ENCODE measurements at regions not wholly inside any gene's neighbourhood (a gene's known extent, or its start where the extent isn't known, plus 50 kb on each side); places are given as distances from the start of the nearest gene placed in this dataset.

DNA sequence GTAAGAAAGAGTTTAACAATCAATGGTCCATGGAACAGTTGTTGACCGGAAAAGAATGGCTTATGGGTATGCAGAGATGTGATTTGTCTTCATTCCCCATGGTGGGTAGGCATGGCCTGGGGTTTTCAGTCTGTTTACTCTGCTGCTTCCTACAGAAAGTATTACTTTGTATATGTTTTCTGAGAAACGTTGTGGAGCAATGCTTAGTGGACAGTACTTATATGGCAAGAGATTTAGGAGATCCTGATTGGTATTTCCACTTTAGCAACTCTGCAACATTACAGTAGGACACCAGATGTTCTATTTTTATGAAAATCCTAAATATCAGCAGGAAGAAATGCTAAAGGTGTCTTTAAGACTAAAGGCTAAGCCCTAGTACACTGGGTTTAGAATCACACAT lies 309.1 kb downstream of the AASDHPPT start:
- intact Hi-C loops (cut with DNase I; ENCODE audit: low total_unique reads): no loop called here
- H3K4me3 ChIP-seq: no peak overlapping the region
- no peaks in the 10 kb centered on the region for H3K4me1 ChIP-seq
- no peak for DNase-seq (ENCODE audit: low spot score in 2 of 2)
- no peaks in the 10 kb centered on the region for H3K9me3 ChIP-seq
- no peaks in the 10 kb centered on the region for H3K27me3 ChIP-seq
- no peak for TF ChIP-seq POLR2A (IDR thresholded peaks at IDR 0.05)
- no peak for TF ChIP-seq POLR2AphosphoS5 (IDR thresholded peaks at IDR 0.05)
- TF ChIP-seq, protein P1, sequence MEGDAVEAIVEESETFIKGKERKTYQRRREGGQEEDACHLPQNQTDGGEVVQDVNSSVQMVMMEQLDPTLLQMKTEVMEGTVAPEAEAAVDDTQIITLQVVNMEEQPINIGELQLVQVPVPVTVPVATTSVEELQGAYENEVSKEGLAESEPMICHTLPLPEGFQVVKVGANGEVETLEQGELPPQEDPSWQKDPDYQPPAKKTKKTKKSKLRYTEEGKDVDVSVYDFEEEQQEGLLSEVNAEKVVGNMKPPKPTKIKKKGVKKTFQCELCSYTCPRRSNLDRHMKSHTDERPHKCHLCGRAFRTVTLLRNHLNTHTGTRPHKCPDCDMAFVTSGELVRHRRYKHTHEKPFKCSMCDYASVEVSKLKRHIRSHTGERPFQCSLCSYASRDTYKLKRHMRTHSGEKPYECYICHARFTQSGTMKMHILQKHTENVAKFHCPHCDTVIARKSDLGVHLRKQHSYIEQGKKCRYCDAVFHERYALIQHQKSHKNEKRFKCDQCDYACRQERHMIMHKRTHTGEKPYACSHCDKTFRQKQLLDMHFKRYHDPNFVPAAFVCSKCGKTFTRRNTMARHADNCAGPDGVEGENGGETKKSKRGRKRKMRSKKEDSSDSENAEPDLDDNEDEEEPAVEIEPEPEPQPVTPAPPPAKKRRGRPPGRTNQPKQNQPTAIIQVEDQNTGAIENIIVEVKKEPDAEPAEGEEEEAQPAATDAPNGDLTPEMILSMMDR (IDR thresholded peaks at IDR 0.05): no peak
- no peaks in the 10 kb centered on the region for H3K36me3 ChIP-seq
- no peak overlapping the region for H3K27ac ChIP-seq

DNA sequence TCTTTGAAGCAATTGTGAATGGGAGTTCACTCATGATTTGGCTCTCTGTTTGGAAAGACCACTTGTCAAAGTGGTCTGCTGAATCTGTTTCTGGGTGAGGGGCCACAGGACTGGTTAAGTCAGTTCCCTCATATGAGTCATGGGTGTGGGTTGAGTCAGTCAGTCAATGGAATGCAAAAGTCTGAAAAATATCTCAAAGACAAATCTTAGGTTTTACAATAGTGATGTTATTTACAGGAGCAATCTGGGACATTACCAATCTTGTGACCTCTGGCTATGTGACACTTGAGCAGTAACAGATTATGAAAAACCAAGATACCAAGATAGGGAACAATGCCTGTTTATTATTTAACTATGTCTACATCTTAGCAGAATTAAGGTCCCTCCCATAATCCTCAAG lies 311.6 kb downstream of the AASDHPPT start:
- no peaks in the 10 kb centered on the region for H3K9me3 ChIP-seq
- no peak for TF ChIP-seq POLR2A (IDR thresholded peaks at IDR 0.05)
- TF ChIP-seq, protein P1 (IDR thresholded peaks at IDR 0.05): no peak
- no peak for TF ChIP-seq POLR2AphosphoS5 (IDR thresholded peaks at IDR 0.05)
- H3K36me3 ChIP-seq: no peaks in the 10 kb centered on the region
- no peaks in the 10 kb centered on the region for H3K27me3 ChIP-seq
- no peaks in the 10 kb centered on the region for H3K4me1 ChIP-seq
- H3K27ac ChIP-seq: no peak overlapping the region
- intact Hi-C loops (cut with DNase I; ENCODE audit: low total_unique reads): no loop called here
- no peak for DNase-seq (ENCODE audit: low spot score in 2 of 2)
- no peak overlapping the region for H3K4me3 ChIP-seq

DNA sequence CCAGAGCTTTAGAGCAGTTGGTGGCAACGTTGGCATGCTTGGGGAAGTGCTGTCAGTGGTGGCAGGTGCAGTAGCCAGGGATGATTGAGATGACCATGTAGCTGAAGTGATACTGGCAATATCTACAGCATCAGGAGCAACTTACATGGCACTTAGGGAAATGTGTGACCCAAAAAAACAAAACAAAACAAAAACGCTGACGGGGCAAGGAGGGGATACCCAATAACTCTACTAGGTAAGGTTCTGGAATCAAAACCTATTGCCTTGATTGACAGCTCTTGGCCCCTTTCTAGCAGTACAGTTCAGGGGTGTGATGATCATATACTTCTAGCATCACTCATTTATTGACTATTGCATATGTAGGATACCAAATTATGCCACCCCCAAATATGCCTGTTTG lies 312.6 kb downstream of the AASDHPPT start:
- H3K4me1 ChIP-seq: no peaks in the 10 kb centered on the region
- no peaks in the 10 kb centered on the region for H3K27me3 ChIP-seq
- peaks cover 0 to 1% of the 10 kb centered on the region in 2 donors for H3K9me3 ChIP-seq
- no peak for TF ChIP-seq POLR2AphosphoS5 (IDR thresholded peaks at IDR 0.05)
- no peak for TF ChIP-seq POLR2A (IDR thresholded peaks at IDR 0.05)
- TF ChIP-seq, protein P1 (IDR thresholded peaks at IDR 0.05): no peak
- DNase-seq (ENCODE audit: low spot score in 2 of 2): no peak
- no peak overlapping the region for H3K4me3 ChIP-seq
- H3K27ac ChIP-seq: no peak overlapping the region
- H3K36me3 ChIP-seq: no peaks in the 10 kb centered on the region
- intact Hi-C loops (cut with DNase I; ENCODE audit: low total_unique reads): no loop called here

DNA sequence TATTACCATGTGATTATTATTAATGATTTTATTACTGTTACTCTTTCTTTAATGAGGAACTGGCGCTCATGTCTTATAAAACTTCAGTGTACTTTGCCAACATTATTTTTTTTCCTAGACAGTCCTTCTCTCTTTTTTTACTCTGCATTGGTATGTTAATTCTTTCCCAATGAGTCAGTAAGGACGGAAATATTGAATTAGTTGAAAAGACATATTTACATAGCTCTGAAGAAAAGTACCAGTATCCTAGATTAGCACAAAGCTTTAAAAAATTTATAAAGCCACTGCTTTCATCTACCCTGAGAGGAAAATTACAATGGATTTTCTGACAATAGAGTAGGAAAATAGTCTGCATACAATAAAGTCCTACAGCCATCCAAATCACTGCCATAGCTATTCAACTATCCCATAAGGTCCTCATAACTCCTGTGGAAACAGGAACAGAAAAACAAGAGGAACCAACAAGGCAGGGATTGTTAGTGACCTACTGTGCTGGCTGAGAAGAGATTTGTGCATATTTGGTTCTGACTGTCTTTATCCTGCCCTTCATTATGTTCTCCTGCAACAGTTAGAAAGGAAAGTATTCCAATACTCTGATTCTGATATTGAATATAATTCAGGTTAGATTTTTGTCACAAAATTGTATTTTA lies 314.4 kb downstream of the AASDHPPT start:
- no peak for TF ChIP-seq POLR2A (IDR thresholded peaks at IDR 0.05)
- TF ChIP-seq, protein P1 (IDR thresholded peaks at IDR 0.05): no peak
- TF ChIP-seq POLR2AphosphoS5 (IDR thresholded peaks at IDR 0.05): no peak
- Histone ChIP-seq H3K4me3 (no peak overlapping the region), H3K27ac (no peak overlapping the region), H3K36me3 (no peaks in the 10 kb centered on the region), H3K4me1 (no peaks in the 10 kb centered on the region), H3K9me3 (peaks cover 0 to 16% of the 10 kb centered on the region in 2 donors), H3K27me3 (no peaks in the 10 kb centered on the region)
- DNase-seq (ENCODE audit: low spot score in 2 of 2): no peak
- intact Hi-C loops (cut with DNase I; ENCODE audit: low total_unique reads): no loop called here

DNA sequence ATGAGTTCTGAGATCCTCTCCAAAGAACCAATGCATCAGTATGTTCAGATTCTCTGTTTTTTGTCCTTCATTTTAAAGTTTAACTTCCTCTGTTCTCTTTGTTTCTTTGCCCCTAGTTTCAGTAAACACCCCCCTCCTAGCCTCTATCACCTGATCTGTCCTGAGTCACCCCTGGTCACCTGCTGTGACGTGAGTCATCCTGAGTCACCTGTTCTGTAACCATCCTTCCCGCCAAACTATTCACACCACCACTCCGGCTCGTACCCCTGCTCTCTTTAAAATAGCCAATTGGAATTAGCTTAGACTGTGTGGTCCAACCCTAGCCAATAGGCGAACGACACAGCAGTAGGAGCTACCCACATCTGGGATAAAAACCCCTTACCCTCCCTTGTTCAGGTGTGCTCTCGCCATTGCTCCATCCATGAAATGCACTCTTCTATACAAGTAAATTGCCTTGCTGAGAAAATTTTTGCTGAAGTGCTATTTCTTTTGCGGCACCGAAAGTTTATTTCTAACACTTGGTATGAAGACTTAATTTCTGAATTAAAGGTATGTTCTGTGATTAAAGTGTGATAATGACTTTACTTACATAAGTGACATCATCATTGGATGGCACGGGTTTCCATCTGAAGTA lies 318.4 kb downstream of the AASDHPPT start:
- no peak for DNase-seq (ENCODE audit: low spot score in 2 of 2)
- no peaks in the 10 kb centered on the region for H3K36me3 ChIP-seq
- intact Hi-C loops (cut with DNase I; ENCODE audit: low total_unique reads): no loop called here
- no peak overlapping the region for H3K4me3 ChIP-seq
- H3K27me3 ChIP-seq: no peaks in the 10 kb centered on the region
- H3K9me3 ChIP-seq: peaks cover 0 to 16% of the 10 kb centered on the region in 2 donors
- no peak for TF ChIP-seq POLR2A (IDR thresholded peaks at IDR 0.05)
- no peak for TF ChIP-seq POLR2AphosphoS5 (IDR thresholded peaks at IDR 0.05)
- TF ChIP-seq, protein P1 (IDR thresholded peaks at IDR 0.05): no peak
- no peaks in the 10 kb centered on the region for H3K4me1 ChIP-seq
- H3K27ac ChIP-seq: no peak overlapping the region

Data from breast epithelium (tissue), 4 donors.